ENCODE measurements at regions not wholly inside any gene's neighbourhood (a gene's known extent, or its start where the extent isn't known, plus 50 kb on each side); places are given as distances from the start of the nearest gene placed in this dataset.
"Not testable (repeated sequence)": the region's sequence is repeated elsewhere in the genome, so short reads cannot be mapped to it uniquely, and the experiment has no call there.

- peak in 1 of 2 donors; percentile 1 for DNase-seq
Measured at GRCh38 chr11:98701541-98701940, 319.2 kb upstream of the CNTN5 start.

- DNase-seq: no peak
Measured at GRCh38 chr11:98703779-98704556, 316.8 kb upstream of the CNTN5 start.

GRCh38 chr11:98710026-98710425, 310.7 kb upstream of the CNTN5 start:
- peak; percentile 43 to 55 for DNase-seq

- DNase-seq: peak; percentile 42 to 45
Measured at GRCh38 chr11:98710986-98711385, 309.8 kb upstream of the CNTN5 start.

GRCh38 chr11:98720951-98721350, 299.8 kb upstream of the CNTN5 start:
- no peak for DNase-seq

GRCh38 chr11:98725471-98725870, 295.3 kb upstream of the CNTN5 start:
- DNase-seq: no peak

- DNase-seq: no peak
Measured at GRCh38 chr11:98728421-98728820, 292.3 kb upstream of the CNTN5 start.

- DNase-seq: no peak
Measured at GRCh38 chr11:98729118-98729517, 291.6 kb upstream of the CNTN5 start.

- DNase-seq: no peak
Measured at GRCh38 chr11:98732947-98733346, 287.8 kb upstream of the CNTN5 start.

GRCh38 chr11:98733378-98733777, 287.4 kb upstream of the CNTN5 start:
- DNase-seq: not testable (repeated sequence)

GRCh38 chr11:98734686-98735085, 286.1 kb upstream of the CNTN5 start:
- DNase-seq: no peak

GRCh38 chr11:98736833-98737232, 283.9 kb upstream of the CNTN5 start:
- DNase-seq: no peak

- peak; percentile 85 to 89 for DNase-seq
Measured at GRCh38 chr11:98740321-98740720, 280.4 kb upstream of the CNTN5 start.

GRCh38 chr11:98763446-98763845, 257.3 kb upstream of the CNTN5 start:
- DNase-seq: not testable (repeated sequence)

- DNase-seq: no peak
Measured at GRCh38 chr11:98766903-98767302, 253.8 kb upstream of the CNTN5 start.

- DNase-seq: not testable (repeated sequence)
Measured at GRCh38 chr11:98770046-98770445, 250.7 kb upstream of the CNTN5 start.

GRCh38 chr11:98771791-98772190, 249.0 kb upstream of the CNTN5 start:
- no peak for DNase-seq

- no peak for DNase-seq
Measured at GRCh38 chr11:98772893-98773292, 247.9 kb upstream of the CNTN5 start.

GRCh38 chr11:98793276-98793675, 227.5 kb upstream of the CNTN5 start:
- no peak for DNase-seq

- DNase-seq: no peak
Measured at GRCh38 chr11:98798333-98798732, 222.4 kb upstream of the CNTN5 start.

GRCh38 chr11:98800696-98801095, 220.1 kb upstream of the CNTN5 start:
- DNase-seq: no peak

GRCh38 chr11:98828986-98829708, 191.6 kb upstream of the CNTN5 start:
- DNase-seq: no peak

- no peak for DNase-seq
Measured at GRCh38 chr11:98829971-98830370, 190.8 kb upstream of the CNTN5 start.
